Mesendoderm (in vitro differentiated cells): ENCODE measurements at regions not wholly inside any gene's neighbourhood (a gene's known extent, or its start where the extent isn't known, plus 50 kb on each side); places are given as distances from the start of the nearest gene placed in this dataset. TPM values are rescaled to one million over a fixed set of nuclear protein-coding genes. Genes with fewer than 3 reads are reported as not detected.

Source experiments
- DNase-seq: peaks from one replicate; pipeline ENCODE4 v3.0.0; 2013
- H2AK5ac ChIP-seq: 2 replicates; pipeline ENCODE4 v1.6.1; 2013; ENCODE audit warnings: low read length, inconsistent platforms
- H2BK120ac ChIP-seq: 2 replicates; pipeline ENCODE4 v1.6.1; 2013; ENCODE audit warnings: low read depth, mild to moderate bottlenecking, low read length, moderate library complexity, mixed read lengths
- H2BK15ac ChIP-seq: replicated peaks from 2 replicates; pipeline ENCODE4 v1.6.1; 2013; ENCODE audit warnings: low read depth, mild to moderate bottlenecking, moderate library complexity
- H2BK5ac ChIP-seq: 2 replicates; pipeline ENCODE4 v1.6.1; 2013; ENCODE audit warnings: low read length, inconsistent platforms
- H3K18ac ChIP-seq: 2 replicates; pipeline ENCODE4 v1.6.1; 2013; ENCODE audit warnings: mild to moderate bottlenecking, low read length, mixed read lengths
- H3K23ac ChIP-seq: one replicate; pipeline ENCODE4 v1.6.1; 2013; ENCODE audit warnings: low read length
- H3K27ac ChIP-seq: 2 replicates; pipeline ENCODE4 v1.5.1; 2013; ENCODE audit warnings: low read depth, mild to moderate bottlenecking, inconsistent platforms, low read length, moderate library complexity
- H3K27me3 ChIP-seq: 2 replicates; pipeline ENCODE4 v1.6.1; 2013; ENCODE audit warnings: low read length, control low read depth, mild to moderate bottlenecking, inconsistent platforms; ENCODE audit not compliant: insufficient read depth, poor library complexity
- H3K36me3 ChIP-seq: 2 replicates; pipeline ENCODE4 v1.6.1; 2013; ENCODE audit warnings: low read length, inconsistent platforms; ENCODE audit not compliant: control insufficient read depth, insufficient read depth
- H3K4ac ChIP-seq: one replicate; pipeline ENCODE4 v1.6.1; 2013; ENCODE audit warnings: low read depth, mild to moderate bottlenecking, low read length, moderate library complexity
- H3K4me1 ChIP-seq: 2 replicates; pipeline ENCODE4 v1.6.1; 2013; ENCODE audit warnings: low read depth, low read length, inconsistent platforms; ENCODE audit not compliant: control insufficient read depth
- H3K4me2 ChIP-seq: 2 replicates; pipeline ENCODE4 v1.6.1; 2013; ENCODE audit warnings: low read length
- H3K4me3 ChIP-seq: 2 replicates; pipeline ENCODE4 v1.5.1; 2013; ENCODE audit warnings: mild to moderate bottlenecking, low read length
- H3K56ac ChIP-seq: one replicate; pipeline ENCODE4 v1.6.1; 2013; ENCODE audit warnings: low read length
- H3K79me1 ChIP-seq: 2 replicates; pipeline ENCODE4 v1.6.1; 2013; ENCODE audit warnings: low read length, inconsistent platforms
- H3K79me2 ChIP-seq: 2 replicates; pipeline ENCODE4 v1.6.1; 2013; ENCODE audit warnings: mild to moderate bottlenecking, low read length; ENCODE audit not compliant: control insufficient read depth, insufficient read depth
- H3K9ac ChIP-seq: 2 replicates; pipeline ENCODE4 v1.6.1; 2013; ENCODE audit warnings: low read length, inconsistent platforms
- H4K5ac ChIP-seq: one replicate; pipeline ENCODE4 v1.6.1; 2013; ENCODE audit warnings: low read length
- H4K8ac ChIP-seq: one replicate; pipeline ENCODE4 v1.6.1; 2013; ENCODE audit warnings: low read depth, mild to moderate bottlenecking, control low read depth, low read length, moderate library complexity
- WGBS: extraction: QIAGEN DNeasy Blood & Tissue Kit; methylation state at CpG from one replicate; pipeline ENCODE4 v1.1.7; 2013; ENCODE audit warnings: low lambda C conversion rate, missing lambda C conversion rate; ENCODE audit not compliant: insufficient coverage; ENCODE audit errors: extremely low coverage; 5-methylcytosine and 5-hydroxymethylcytosine counted together
- small RNA-seq: library from polyadenylated mRNA; stranded (forward); fragments of <200 nt; extraction: miRNeasy Mini kit (QIAGEN cat#:217004); gene quantifications from one replicate; pipeline ENCODE3, GENCODE V24; 2013; ENCODE audit not compliant: insufficient read depth

DNA sequence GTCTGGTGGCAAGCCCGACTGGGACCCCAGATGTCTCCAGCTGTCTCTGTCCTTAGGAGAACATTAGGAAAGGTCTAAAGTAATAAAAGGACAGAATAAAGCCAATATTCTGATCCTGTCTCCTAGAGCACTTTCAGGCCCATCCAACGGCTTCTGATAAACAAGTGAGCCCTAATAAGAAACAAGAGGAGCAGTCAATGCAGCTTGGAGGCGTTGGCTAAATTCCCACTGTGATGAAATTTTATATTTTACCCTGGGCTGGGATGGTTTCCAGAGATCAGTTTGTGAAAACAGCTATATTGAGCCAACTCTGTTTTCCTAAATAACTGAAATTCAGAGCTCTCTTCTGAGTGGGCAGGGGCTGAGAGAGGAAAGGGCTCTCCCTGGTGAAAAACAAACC lies 55.5 kb upstream of the SRRM4 start:
- no peak overlapping the region for H3K4ac ChIP-seq
- H3K18ac ChIP-seq, result no peak overlapping the region
- DNase-seq, result no peak

More for the DNA sequence above, 55.5 kb upstream of the SRRM4 start:
- H3K27me3 ChIP-seq, result no peaks in the 10 kb centered on the region
- no peaks in the 10 kb centered on the region for H3K4me1 ChIP-seq
- H3K9ac ChIP-seq, result no peak overlapping the region
- H3K79me2 ChIP-seq, result no peaks in the 10 kb centered on the region
- no peak overlapping the region for H2BK15ac ChIP-seq
- no peaks in the 10 kb centered on the region for H3K79me1 ChIP-seq
- no CpG with 5 or more reads among the region's 3 CpGs for WGBS
- no peaks in the 10 kb centered on the region for H3K36me3 ChIP-seq
- H4K8ac ChIP-seq, result no peak overlapping the region
- no peak overlapping the region for H3K27ac ChIP-seq
- H3K4me3 ChIP-seq, result no peak overlapping the region
- no peak overlapping the region for H2BK120ac ChIP-seq
- H2BK5ac ChIP-seq, result no peak overlapping the region
- no peak overlapping the region for H4K5ac ChIP-seq
- H3K4me2 ChIP-seq, result no peak overlapping the region
- no peak overlapping the region for H3K56ac ChIP-seq
- H2AK5ac ChIP-seq, result no peak overlapping the region
- H3K23ac ChIP-seq, result no peak overlapping the region

Small RNA genes in the stretch of these regions (small RNA-seq; reads per million reads assigned to genes)
- not detected for gene RF00428
- 0.54 reads per million for gene RNA5SP374
